MCF 10A (cell line): ENCODE measurements at regions not wholly inside any gene's neighbourhood (a gene's known extent, or its start where the extent isn't known, plus 50 kb on each side); places are given as distances from the start of the nearest gene placed in this dataset.

Experiments used
- BruUV-seq: library from RNA; stranded (reverse); fragments of 400-500 nt; replicated peaks from 2 replicates; lab custom pipeline; 2021; lab: Mats Ljungman, UMichigan
- CTCF ChIA-PET: fragments of 300-600 bp; sonication (Branson Sonifier 250); formaldehyde crosslinking; extraction: SDS; loops from one replicate; lab custom pipeline; 2021; ENCODE audit warnings: antibody characterized with exemption, inconsistent platforms; lab: Yijun Ruan, JAX
- POLR2A ChIA-PET: fragments of 300-600, 350-650 bp; sonication (Branson Sonifier 250); formaldehyde crosslinking; extraction: SDS; loops from one replicate; lab custom pipeline; 2020; ENCODE audit warnings: antibody characterized with exemption, inconsistent platforms; lab: Yijun Ruan, JAX
- DNase-seq: peaks from one replicate; pipeline ENCODE4 v3.0.0-alpha.2; 2018; ENCODE audit not compliant: unreplicated experiment
- H3K27ac Mint-ChIP-seq: one replicate; pipeline ENCODE4 v1.8.0; 2022; ENCODE audit warnings: mild to moderate bottlenecking, low read depth, mixed read lengths; ENCODE audit not compliant: unreplicated experiment
- H3K27me3 Mint-ChIP-seq: one replicate; pipeline ENCODE4 v1.8.0; 2022; ENCODE audit warnings: mixed read lengths; ENCODE audit not compliant: insufficient read depth, unreplicated experiment
- H3K36me3 Mint-ChIP-seq: one replicate; pipeline ENCODE4 v1.8.0; 2022; ENCODE audit warnings: mild to moderate bottlenecking, moderate library complexity, mixed read lengths; ENCODE audit not compliant: insufficient read depth, unreplicated experiment
- H3K4me1 Mint-ChIP-seq: one replicate; pipeline ENCODE4 v1.8.0; 2022; ENCODE audit warnings: mixed read lengths; ENCODE audit not compliant: insufficient read depth, unreplicated experiment
- H3K4me3 Mint-ChIP-seq: one replicate; pipeline ENCODE4 v1.8.0; 2022; ENCODE audit warnings: mild to moderate bottlenecking, moderate library complexity, mixed read lengths; ENCODE audit not compliant: unreplicated experiment
- H3K9me3 Mint-ChIP-seq: one replicate; pipeline ENCODE4 v1.8.0; 2022; ENCODE audit warnings: mixed read lengths; ENCODE audit not compliant: unreplicated experiment
- CTCF ChIP-seq: fragments of 200-600 bp; IDR thresholded peaks from one replicate; pipeline ENCODE4 v1.8.0; 2022; ENCODE audit warnings: antibody characterized with exemption, mild to moderate bottlenecking; ENCODE audit not compliant: unreplicated experiment
- intact Hi-C: fragments of 100-400 bp; cut with micrococcal nuclease; formaldehyde crosslinking; loops from 2 replicates; pipeline ENCODE4 v1.14.1; 2022

- H3K27ac Mint-ChIP-seq = no peak overlapping the region
Observed at GRCh38 chr22:33109514-33110430, 51.6 kb upstream of the SYN3 start.

GRCh38 chr22:33108037-33108436 is 49.9 kb upstream of the SYN3 start:
- BruUV-seq = no TSS peak
- TF ChIP-seq CTCF = no peak
- ChIA-PET CTCF (interaction anchor here (0.7 to 1.9 kb wide), 4 partner anchors 13 to 550 kb away, joined by 3 to 7 read pairs (median 4); no protein-coding TSS in a partner anchor), POLR2A (no interaction called here)
- Mint-ChIP-seq H3K27me3 (no peaks in the 10 kb centered on the region), H3K36me3 (peaks cover 6% of the 10 kb centered on the region), H3K9me3 (no peaks in the 10 kb centered on the region), H3K4me1 (peaks cover 27% of the 10 kb centered on the region), H3K4me3 (no peak overlapping the region), H3K27ac (no peak overlapping the region)
- DNase-seq = no peak
- intact Hi-C loops = no loop called here

More at GRCh38 chr22:33109514-33110430, 51.6 kb upstream of the SYN3 start:
- no TSS peak for BruUV-seq
- peaks cover 6% of the 10 kb centered on the region for H3K36me3 Mint-ChIP-seq
- H3K9me3 Mint-ChIP-seq = no peaks in the 10 kb centered on the region
- no peaks in the 10 kb centered on the region for H3K27me3 Mint-ChIP-seq
- DNase-seq = no peak
- H3K4me1 Mint-ChIP-seq = peaks cover 34% of the 10 kb centered on the region
- H3K4me3 Mint-ChIP-seq = no peak overlapping the region
- ChIA-PET CTCF (interaction anchor here (0.7 to 2.6 kb wide), 5 partner anchors 60 to 281 kb away, joined by 3 to 12 read pairs (median 7); no protein-coding TSS in a partner anchor), POLR2A (interaction anchor here (1.1 kb wide), 1 partner anchor 13 kb away, joined by 3 read pairs; no protein-coding TSS in a partner anchor)
- TF ChIP-seq CTCF = no peak
- intact Hi-C loops = no loop called here
